22Rv1 (cell line): ENCODE measurements at regions not wholly inside any gene's neighbourhood (a gene's known extent, or its start where the extent isn't known, plus 50 kb on each side); places are given as distances from the start of the nearest gene placed in this dataset.

Experiments used
- H3K27ac ChIP-seq: fragments of 450-650 bp; 2 replicates; pipeline ENCODE4 v1.5.1; 2017
- ZFX ChIP-seq: fragments of 450-650 bp; IDR thresholded peaks from 2 replicates; pipeline ENCODE4 v1.6.1; 2017; ENCODE audit warnings: antibody characterized with exemption, borderline replicate concordance
- TF ChIP-seq, protein P1 (sequence below): fragments of 450-650 bp; IDR thresholded peaks from 2 replicates; pipeline ENCODE4 v1.5.1; 2017; ENCODE audit warnings: mild to moderate bottlenecking

- TF ChIP-seq, protein P1, sequence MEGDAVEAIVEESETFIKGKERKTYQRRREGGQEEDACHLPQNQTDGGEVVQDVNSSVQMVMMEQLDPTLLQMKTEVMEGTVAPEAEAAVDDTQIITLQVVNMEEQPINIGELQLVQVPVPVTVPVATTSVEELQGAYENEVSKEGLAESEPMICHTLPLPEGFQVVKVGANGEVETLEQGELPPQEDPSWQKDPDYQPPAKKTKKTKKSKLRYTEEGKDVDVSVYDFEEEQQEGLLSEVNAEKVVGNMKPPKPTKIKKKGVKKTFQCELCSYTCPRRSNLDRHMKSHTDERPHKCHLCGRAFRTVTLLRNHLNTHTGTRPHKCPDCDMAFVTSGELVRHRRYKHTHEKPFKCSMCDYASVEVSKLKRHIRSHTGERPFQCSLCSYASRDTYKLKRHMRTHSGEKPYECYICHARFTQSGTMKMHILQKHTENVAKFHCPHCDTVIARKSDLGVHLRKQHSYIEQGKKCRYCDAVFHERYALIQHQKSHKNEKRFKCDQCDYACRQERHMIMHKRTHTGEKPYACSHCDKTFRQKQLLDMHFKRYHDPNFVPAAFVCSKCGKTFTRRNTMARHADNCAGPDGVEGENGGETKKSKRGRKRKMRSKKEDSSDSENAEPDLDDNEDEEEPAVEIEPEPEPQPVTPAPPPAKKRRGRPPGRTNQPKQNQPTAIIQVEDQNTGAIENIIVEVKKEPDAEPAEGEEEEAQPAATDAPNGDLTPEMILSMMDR = no peak
- no peak for TF ChIP-seq ZFX
Measured at GRCh38 chr1:224486801-224487583, 52.4 kb upstream of the WDR26 start.

GRCh38 chr1:224488806-224489499, 54.4 kb upstream of the WDR26 start:
- H3K27ac ChIP-seq = no peak overlapping the region
- no peak for TF ChIP-seq ZFX
- TF ChIP-seq, protein P1 = no peak

More at GRCh38 chr1:224486801-224487583, 52.4 kb upstream of the WDR26 start:
- no peak overlapping the region for H3K27ac ChIP-seq

DNA sequence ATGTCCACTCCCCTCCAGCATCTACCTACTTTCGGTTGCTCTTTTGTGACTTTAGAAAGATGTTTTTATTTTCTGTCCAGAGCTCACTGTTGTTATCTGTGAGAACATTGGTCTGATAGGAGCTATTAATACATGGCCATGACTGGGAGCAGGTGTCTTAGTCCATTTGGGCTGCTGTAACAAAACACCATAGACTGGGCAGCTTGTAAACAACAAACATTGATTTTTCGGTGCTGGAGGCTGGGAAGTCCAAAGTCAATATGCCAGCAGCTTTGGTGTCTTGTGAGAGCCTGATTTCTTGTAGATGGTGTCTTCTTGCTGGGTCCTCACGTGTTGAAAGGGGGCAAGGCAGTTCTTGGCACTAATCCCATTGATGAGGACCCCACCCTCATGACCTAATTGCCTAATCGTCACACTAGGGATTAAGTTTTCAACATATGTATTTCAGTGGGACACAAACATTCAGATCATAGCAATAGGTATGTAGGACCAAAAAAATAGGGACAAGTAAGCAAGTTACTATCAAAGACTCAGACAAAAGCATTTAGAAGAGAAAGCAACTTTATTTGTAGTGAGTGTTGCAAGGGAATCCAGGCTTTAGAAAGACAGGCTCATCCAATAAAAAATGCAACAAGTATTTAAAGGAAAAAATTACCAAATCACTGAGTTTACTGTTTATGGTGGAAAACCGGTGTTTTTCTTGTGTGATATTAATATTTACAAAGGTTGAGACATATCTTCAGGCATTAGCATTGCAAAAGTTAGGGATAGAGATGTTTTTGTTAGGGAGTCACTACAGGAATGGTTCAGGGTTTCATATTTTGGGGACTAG, 55.2 kb upstream of the WDR26 start:
- H3K27ac ChIP-seq = no peak overlapping the region
- TF ChIP-seq, protein P1 = no peak
- TF ChIP-seq ZFX = no peak

DNA sequence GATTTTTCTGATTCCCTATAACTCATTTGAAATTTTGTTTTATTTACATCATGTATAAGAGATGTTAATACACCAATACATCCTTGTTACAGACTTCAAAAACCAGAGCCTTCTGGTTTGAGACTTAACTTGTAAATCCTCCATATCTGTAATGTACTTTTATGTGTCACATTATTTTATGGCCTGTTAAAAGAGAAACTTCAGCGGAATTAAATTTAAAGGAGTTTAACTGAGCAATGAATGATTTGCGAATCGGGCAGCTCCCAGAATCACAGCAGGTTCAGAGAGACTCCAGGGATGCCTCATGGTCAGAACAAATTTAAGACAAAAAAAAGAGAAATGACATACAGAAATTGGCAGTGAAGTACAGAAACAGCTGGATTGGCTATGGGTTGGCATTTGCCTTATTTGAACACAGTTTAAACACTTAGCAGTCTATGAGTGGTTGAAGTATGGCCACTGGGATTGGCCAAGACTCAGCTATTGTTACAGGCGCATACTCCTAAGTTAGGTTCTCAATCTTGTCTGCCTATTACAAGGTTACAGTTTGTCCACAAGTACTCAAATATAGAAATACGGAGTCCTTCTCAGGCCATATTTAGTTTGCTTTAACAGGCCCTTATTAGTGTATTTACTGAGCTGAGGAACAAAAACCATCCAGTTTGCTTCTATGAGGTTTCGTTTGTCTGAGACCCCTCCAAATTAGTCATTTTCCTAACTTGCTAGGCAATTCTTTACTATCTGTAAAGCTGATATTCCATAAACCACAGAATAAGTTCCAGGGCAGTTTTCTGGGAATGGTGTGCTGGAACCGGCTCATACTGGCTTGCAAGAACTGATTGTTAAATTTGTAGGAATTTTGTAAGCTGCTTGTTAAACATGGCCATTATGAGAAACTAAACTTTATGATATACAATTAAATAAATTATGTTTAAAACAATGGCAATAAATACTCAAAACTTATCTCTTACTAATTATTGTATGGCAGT, 56.2 kb upstream of the WDR26 start:
- no peak for TF ChIP-seq ZFX
- TF ChIP-seq, protein P1 = no peak
- no peak overlapping the region for H3K27ac ChIP-seq

DNA sequence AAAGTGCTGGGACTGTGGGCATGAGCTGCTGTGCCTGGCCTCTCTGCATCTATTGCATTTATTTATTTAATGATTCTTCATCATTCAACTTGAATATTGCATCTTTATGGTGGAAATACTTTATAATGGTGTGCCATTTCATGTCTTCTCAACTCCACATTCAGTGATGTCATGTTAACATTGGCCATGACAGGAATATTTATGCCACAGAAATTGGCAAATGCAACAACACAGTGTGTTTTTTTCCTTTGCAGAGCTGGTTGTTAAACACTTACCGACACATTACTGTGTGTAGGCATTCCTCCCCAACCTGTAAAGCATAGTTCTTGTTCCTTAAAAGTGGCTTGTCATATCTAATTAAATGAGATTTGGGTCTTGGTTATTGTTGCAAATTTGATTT, 57.4 kb upstream of the WDR26 start:
- no peak overlapping the region for H3K27ac ChIP-seq
- TF ChIP-seq, protein P1 = no peak
- no peak for TF ChIP-seq ZFX

GRCh38 chr1:224492632-224493031, 58.0 kb upstream of the WDR26 start:
- no peak for TF ChIP-seq ZFX
- TF ChIP-seq, protein P1 = no peak
- H3K27ac ChIP-seq = no peak overlapping the region
